SH-SY5Y (cell line): ENCODE measurements at regions not wholly inside any gene's neighbourhood (a gene's known extent, or its start where the extent isn't known, plus 50 kb on each side); places are given as distances from the start of the nearest gene placed in this dataset.

Source experiments
- GATA2 ChIP-seq: IDR thresholded peaks from 2 replicates; pipeline ENCODE4 v1.6.1; 2011; ENCODE audit warnings: mild to moderate bottlenecking, low read depth, low read length
- GATA3 ChIP-seq: IDR thresholded peaks from 2 replicates; pipeline ENCODE4 v1.6.1; 2011; ENCODE audit warnings: low read depth, mild to moderate bottlenecking, low read length, moderate library complexity

DNA sequence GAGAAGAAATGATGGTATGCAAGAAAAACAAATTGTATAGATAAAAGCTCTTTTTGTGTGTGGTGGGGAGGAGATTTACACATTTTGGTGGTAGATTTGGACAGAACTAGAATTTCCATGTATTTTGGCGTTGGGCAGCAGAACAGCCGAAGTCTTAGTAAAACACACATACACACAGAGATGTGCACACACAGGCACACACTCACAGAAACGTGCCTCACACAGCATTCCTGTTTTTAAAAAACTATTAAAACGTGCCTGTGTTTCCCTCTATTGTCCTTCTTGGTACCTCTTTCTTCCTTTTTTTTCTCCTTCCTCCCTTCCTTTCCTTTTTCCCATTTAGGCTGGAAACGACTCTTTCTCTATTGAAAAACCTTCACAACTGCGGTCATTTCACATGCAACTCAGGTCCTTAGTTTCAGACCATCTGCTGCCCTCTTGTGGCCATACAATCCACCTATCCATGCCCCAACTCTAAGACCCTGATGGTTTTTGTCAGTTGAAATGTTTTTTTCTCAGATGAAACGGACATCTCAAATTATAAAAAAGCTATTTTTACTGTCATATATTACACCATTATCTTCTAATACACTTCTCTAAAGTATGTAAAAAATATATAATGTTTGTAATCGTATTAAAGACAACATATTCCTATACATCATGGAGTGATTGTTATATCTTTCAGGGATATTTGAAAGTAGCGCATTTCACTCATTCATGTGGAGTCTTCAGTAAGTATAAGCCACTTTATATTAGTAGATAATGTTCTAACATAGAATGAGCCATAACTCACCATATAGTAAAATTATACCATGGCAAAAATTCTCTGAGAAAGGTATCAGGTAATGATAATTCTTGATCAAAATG is 386.7 kb upstream of the NOVA1 start:
- no peak for TF ChIP-seq GATA3
- no peak for TF ChIP-seq GATA2
